Stimulated activated CD4-positive, alpha-beta T cell treated with anti-CD3 and anti-CD28 coated beads, Interleukin-1b, Interleukin-23, amount 100 ng/mL, for 48 hours (primary cell): ENCODE measurements at regions not wholly inside any gene's neighbourhood (a gene's known extent, or its start where the extent isn't known, plus 50 kb on each side); places are given as distances from the start of the nearest gene placed in this dataset.
"Not testable (repeated sequence)": the region's sequence is repeated elsewhere in the genome, so short reads cannot be mapped to it uniquely, and the experiment has no call there.

ENCODE experiments used
- DNase-seq: peaks from one replicate; pipeline ENCODE4 v3.0.0-alpha.2; 2020

- DNase-seq: no peak
Measured at GRCh38 chr1:60848583-60849188, 233.7 kb upstream of the NFIA start.

DNA sequence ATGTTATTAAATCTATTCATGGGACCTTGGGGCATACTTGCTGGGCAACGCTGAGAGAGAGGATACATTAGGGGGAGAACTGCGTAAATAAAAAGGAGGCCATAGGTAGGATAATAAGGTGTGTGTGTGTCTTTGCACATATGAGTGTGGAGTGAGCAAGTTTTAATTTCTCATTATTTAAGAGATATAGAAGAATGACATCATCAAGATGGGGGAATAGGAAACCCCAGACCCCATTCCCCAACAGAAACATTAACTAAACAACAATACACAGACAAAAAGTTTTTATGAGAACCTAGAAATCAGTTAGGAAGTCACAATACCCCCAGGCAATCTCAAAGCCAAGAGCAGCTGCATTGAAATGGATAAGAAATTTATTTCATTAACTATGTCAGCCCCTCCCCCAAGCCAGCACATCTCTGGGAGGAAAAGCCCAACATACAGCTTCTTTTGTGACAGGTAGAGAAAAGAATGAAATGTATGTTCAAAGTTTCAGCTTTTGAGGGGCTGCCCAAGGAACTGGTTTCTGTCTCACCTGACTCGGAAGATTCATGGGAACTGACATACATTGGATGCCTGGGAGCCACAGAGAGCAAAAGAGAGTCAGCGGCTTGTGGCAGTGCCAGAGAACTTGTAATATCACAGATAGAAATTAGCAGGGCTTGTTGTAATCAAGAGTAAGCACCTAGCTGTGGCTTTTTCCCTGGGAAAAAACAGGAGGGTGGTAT, 234.3 kb upstream of the NFIA start:
- no peak for DNase-seq

GRCh38 chr1:60847391-60847790, 235.0 kb upstream of the NFIA start:
- no peak for DNase-seq

DNA sequence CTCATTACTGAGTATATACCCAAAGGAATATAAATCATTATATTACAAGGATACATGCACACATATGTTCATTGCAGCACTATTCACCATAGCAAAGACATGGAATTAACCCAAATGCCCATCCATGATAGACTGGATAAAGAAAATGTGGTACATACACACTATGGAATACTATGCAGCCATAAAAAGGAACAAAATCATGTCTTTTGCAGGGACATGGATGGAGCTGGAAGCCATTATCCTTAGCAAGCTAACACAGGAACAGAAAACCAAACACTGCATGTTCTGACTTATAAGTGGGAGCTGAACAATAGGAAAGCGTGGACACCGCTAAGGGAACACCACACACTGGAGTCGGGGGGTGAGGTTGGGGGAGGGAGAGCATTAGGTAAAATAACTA, 236.7 kb upstream of the NFIA start:
- not testable (repeated sequence) for DNase-seq

GRCh38 chr1:60842304-60842703, 240.1 kb upstream of the NFIA start:
- no peak for DNase-seq

DNA sequence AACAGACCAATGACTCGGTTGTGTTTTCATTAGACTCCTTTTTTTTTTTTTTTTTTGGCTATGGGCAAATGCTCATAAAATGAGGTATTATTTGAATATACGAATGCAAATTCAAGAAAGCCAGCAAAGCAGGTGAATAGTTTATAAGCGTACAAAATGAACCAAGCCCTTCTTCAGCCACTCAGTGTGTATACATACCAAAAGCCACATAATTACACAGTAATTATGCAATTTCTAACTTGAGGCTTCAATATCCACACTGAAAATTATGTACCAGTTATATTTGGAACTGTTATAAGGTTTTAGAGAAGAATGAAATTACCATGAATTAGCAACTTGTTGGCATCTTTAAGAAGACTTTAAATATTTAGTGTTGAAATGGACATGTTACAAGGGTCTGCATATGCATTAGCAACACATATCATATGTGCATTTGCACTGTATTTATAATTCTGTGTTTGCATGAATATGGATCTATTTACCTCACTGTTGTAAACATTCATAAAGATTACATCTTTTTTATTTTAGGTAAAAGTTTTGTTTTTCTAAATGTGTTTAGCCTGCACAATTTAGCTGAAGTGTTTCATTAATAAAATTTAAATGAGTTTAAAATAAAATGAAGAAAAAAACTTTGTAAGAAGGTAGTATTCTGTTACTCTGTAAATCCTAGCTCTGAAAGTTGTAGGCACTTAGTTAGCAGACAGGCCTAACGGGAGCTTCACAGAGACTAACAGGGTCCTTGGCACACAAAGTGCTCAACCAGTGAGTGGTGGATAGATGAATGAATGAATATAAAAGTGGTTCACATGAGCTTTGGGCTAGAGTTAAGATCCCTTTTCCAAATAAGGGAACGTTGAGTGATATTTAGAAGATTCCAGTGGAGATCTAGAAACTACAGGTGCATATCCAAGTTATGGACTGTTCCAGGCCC, 241.0 kb upstream of the NFIA start:
- DNase-seq: no peak

DNA sequence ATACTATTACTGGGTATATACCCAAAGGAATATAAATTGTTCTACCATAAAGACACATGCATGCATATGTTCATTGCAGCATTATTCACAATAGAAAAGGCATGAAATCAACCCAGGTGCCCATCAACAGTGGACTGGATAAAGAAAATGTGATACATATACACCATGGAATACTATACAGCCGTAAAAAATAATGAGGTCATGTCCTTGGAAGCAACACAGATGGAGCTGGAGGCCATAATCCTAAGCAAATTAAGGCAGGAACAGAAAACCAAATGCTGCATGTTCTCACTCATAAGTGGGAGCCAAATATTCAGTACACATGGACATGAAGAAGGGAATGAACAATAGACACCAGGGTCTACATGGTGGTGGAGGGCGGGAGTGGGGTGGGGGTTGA, 241.9 kb upstream of the NFIA start:
- DNase-seq: not testable (repeated sequence)

GRCh38 chr1:60835649-60836048, 246.7 kb upstream of the NFIA start:
- DNase-seq: no peak

GRCh38 chr1:60833173-60833572, 249.2 kb upstream of the NFIA start:
- DNase-seq: no peak

- DNase-seq: no peak
Measured at GRCh38 chr1:60832367-60832766, 250.0 kb upstream of the NFIA start.

DNA sequence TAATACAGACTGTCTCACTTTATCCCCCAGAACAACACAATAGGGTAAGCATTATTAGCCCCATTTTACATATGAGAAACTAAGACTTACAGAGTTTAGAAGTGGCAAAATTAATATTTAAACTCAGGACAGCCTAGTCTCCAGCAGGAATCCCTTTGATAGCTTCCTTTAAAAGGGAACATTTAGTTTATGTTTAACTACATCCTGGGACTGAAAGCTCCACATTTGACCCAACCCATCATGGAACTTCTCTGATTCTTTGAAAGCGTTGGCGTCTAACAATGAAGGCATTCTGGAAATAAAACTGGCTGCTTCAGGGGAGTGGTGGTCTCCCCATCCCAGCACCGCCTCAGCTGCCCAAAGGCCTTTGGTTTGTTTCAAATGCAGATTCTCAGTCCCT, 250.6 kb upstream of the NFIA start:
- no peak for DNase-seq

DNA sequence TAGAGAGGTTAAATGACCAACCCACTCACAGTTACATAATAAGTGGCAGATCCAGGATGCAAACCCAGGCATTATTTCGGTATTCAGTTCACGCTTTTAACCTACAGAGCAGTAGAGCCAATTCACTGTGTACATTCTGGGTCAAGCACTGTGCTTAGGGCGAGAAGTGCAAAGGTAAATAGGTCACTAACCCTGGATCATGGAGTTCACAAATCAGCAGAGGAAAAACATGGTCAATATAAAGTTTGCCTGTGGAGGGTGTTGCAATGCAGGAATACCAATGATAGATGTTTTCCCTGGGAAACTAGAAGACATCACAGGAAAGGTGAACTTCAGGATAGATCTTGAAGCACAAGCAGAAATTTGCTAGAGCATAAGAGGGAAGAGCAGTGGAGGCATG, 253.4 kb upstream of the NFIA start:
- no peak for DNase-seq

GRCh38 chr1:60826320-60827094, 255.9 kb upstream of the NFIA start:
- no peak for DNase-seq

GRCh38 chr1:60825593-60825992, 256.8 kb upstream of the NFIA start:
- no peak for DNase-seq

DNA sequence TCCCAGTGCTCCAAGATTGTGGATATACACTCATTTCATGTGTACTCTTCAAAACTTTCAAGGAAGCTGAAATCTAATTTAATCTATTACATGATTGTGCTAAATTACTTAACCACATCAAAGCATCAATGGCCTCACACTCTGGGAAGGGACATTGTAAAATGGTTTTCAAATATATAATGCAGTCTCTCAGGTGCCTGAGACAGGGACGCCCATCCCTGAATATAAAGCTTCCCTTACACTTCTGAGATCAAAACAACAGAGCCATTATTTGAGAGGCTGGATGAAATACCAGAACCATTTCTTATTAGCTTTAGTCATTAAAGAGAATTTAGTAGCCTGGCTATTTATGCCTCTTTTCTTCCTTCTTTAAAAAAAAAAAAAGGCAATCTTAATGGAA, 259.2 kb upstream of the NFIA start:
- no peak for DNase-seq

GRCh38 chr1:60822252-60822651, 260.1 kb upstream of the NFIA start:
- DNase-seq: no peak

DNA sequence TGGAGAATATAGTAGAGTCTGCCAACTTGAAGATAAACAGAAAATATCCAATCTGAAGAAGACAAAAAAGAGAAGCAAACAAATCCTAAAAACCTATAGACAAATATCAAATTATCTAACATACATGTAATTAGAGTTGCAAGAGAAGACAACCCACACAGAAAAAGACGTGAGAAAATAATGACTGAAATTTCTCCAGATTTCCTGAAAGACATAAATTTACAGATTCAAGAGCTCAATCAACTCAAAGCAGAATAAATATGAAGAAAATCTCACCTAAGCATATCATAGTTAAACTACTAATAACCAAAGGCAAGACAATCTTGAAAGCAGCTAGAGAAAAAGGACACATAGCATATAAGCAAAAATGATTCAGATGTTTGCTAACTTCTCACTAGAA, 261.2 kb upstream of the NFIA start:
- no peak for DNase-seq

GRCh38 chr1:60818969-60819701, 263.2 kb upstream of the NFIA start:
- no peak for DNase-seq

- DNase-seq: no peak
Measured at GRCh38 chr1:60813071-60813470, 269.3 kb upstream of the NFIA start.

DNA sequence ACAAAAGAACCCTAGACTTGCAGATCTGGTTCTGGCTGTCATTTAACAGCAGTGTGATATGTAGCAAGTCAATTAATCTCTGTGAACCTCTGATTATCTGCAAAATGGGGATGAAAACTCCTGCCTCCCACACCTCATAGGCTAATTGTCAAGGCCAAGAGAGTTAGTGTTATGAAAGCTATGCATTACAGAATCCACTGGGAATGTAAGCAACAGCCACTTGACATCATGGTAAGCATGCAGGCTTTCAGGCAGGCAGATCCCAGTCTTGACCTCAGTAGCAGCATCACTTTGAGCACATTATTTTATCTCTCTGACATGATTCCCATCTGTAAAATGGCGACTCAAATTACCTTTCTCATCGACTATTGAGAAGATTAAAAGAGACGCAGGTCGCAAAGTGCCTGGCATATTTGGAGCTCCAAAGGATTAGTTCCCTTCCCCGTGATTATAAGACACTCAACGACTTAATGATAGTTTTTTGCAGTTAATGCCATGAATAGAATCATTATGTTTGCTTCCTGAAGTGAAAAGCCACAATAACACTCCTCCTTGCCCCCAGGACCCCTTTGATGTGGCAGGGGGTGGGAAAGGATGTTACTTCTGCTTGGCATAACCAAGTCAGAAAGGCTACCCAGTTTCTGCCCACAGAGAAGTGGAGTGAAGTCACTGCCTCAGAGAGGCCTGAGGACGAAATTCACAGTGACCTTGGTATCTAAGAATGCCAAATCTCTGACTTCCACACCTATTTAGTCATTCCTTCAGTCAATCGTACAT, 273.0 kb upstream of the NFIA start:
- no peak for DNase-seq

DNA sequence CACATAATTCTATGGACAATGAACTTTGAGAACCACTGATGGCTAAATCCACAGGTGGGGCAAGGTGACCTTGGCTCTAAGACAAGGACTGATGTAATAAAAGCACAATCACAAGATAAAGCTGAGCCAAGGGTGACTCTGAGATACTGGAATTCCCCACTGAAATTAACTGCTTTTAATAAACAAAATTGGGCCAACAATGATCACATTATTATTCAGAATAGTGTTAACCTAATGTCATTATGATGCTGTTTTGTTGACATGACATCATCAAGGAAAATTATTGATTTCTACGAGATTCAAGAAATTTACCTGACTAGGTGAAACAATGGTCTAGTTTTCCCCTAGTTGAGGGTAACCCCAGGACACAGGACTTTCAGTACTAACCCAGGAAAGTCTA, 273.7 kb upstream of the NFIA start:
- no peak for DNase-seq

- DNase-seq: no peak
Measured at GRCh38 chr1:60802884-60803283, 279.5 kb upstream of the NFIA start.
